HepG2 (cell line): ENCODE measurements at regions not wholly inside any gene's neighbourhood (a gene's known extent, or its start where the extent isn't known, plus 50 kb on each side); places are given as distances from the start of the nearest gene placed in this dataset.

ENCODE experiments used
- ATAC-seq: fragments of 200-7000 bp; cut with Tn5 transposase; 3 replicates; pipeline ENCODE4 v1.9.1; 2020; ENCODE audit warnings: mild to moderate bottlenecking, moderate library complexity
- BruUV-seq: library from RNA; stranded (reverse); fragments of 400-500 nt; replicated peaks from 2 replicates; lab custom pipeline; 2021; lab: Mats Ljungman, UMichigan
- CTCF ChIA-PET: fragments of 300-600 bp; formaldehyde crosslinking; extraction: SDS; loops from one replicate; lab custom pipeline; 2021; ENCODE audit warnings: low total read pairs, inconsistent platforms, low intra/inter-chr PET ratio; lab: Yijun Ruan, JAX
- POLR2A ChIA-PET: fragments of 350-600 bp; sonication (Branson Sonifier 250); formaldehyde crosslinking; loops from one replicate; lab custom pipeline; 2020; ENCODE audit warnings: antibody characterized with exemption, inconsistent platforms; lab: Yijun Ruan, JAX
- DNase-seq: peaks from one replicate; pipeline ENCODE4 v3.0.0-alpha.2; 2015; ENCODE audit warnings: low spot score
- FAIRE-seq: peaks from 3 replicates; lab custom pipeline; 2011; peaks lifted over from hg19 to GRCh38; lab: Jason Lieb, UNC
- H2AFZ ChIP-seq: one replicate; pipeline ENCODE4 v1.6.1; 2011; ENCODE audit warnings: low read length, inconsistent platforms
- H3K27ac ChIP-seq: fragments of 300-600 bp; 3 replicates; pipeline ENCODE4 v1.8.0; 2011; ENCODE audit warnings: mixed run types, mild to moderate bottlenecking, mixed read lengths, low read length, inconsistent platforms; ENCODE audit not compliant: insufficient read depth; ENCODE audit errors: extremely low read length
- H3K27me3 ChIP-seq, 2 experiments: fragments of 200-600 bp in 1 of 2; 2 replicates in 1 of 2; 3 replicates in 1 of 2; pipeline versions ENCODE4 v1.6.0 to v1.8.0; 2011; ENCODE audit warnings: low read length in 2 of 2, mild to moderate bottlenecking in 2 of 2, moderate library complexity in 2 of 2, inconsistent platforms in 1 of 2; ENCODE audit not compliant: insufficient read depth in 2 of 2, control insufficient read depth in 1 of 2
- H3K36me3 ChIP-seq, 2 experiments: fragments of 200-600 bp in 1 of 2; replicated peaks in 1 of 2; 2 replicates in 1 of 2; 3 replicates in 1 of 2; pipeline versions ENCODE4 v1.5.1 to v1.8.0; 2011; ENCODE audit warnings: low read length in 2 of 2, inconsistent platforms in 1 of 2; ENCODE audit not compliant: insufficient read depth in 2 of 2, control insufficient read depth in 1 of 2
- H3K4me1 ChIP-seq: 2 replicates; pipeline ENCODE4 v1.5.1; 2012; ENCODE audit warnings: low read length, inconsistent platforms; ENCODE audit not compliant: insufficient read depth
- H3K4me2 ChIP-seq: 2 replicates; pipeline ENCODE4 v1.6.0; 2011; ENCODE audit warnings: low read depth, low read length, inconsistent platforms
- H3K4me3 ChIP-seq, 3 experiments: fragments of 200-600 bp in 1 of 3; sonication (generic), shearing (Covaris generic) in 1 of 3; replicated peaks in 1 of 3; 2 replicates each; pipeline ENCODE4 v1.5.1; 2011 to 2016; ENCODE audit warnings: low read length in 3 of 3, inconsistent platforms in 2 of 3, low read depth in 2 of 3, mild to moderate bottlenecking in 2 of 3, control low read depth in 1 of 3, mixed read lengths in 1 of 3; ENCODE audit not compliant: insufficient read depth in 1 of 3
- H3K79me2 ChIP-seq: one replicate; pipeline ENCODE4 v1.6.1; 2011; ENCODE audit warnings: low read length, inconsistent platforms; ENCODE audit not compliant: insufficient read depth
- H3K9ac ChIP-seq: 2 replicates; pipeline ENCODE4 v1.6.0; 2011; ENCODE audit warnings: mild to moderate bottlenecking, low read depth, low read length, inconsistent platforms; ENCODE audit not compliant: insufficient read depth
- H3K9me3 ChIP-seq: 2 replicates; pipeline ENCODE4 v1.5.1; 2012; ENCODE audit warnings: mild to moderate bottlenecking, low read length
- H4K20me1 ChIP-seq: 2 replicates; pipeline ENCODE4 v1.6.0; 2011; ENCODE audit warnings: inconsistent platforms, mild to moderate bottlenecking, low read length, moderate library complexity; ENCODE audit not compliant: insufficient read depth
- CEBPB ChIP-seq: IDR thresholded peaks from 2 replicates; pipeline ENCODE4 v1.6.1; 2011; ENCODE audit warnings: low read depth, low read length, improper control_type of control experiment, borderline replicate concordance
- JUND ChIP-seq: sonication (generic); formaldehyde crosslinking; IDR thresholded peaks from 2 replicates; pipeline ENCODE4 v1.8.0; 2022; ENCODE audit warnings: mild to moderate bottlenecking, missing genetic modification reagents
- SALL1 ChIP-seq: sonication (generic); formaldehyde crosslinking; IDR thresholded peaks from 2 replicates; pipeline ENCODE4 v1.8.0; 2022; ENCODE audit warnings: mild to moderate bottlenecking, missing genetic modification reagents
- SNAI1 ChIP-seq: sonication (generic); formaldehyde crosslinking; IDR thresholded peaks from 2 replicates; pipeline ENCODE4 v1.5.0; 2020; ENCODE audit warnings: mild to moderate bottlenecking, missing genetic modification reagents, borderline replicate concordance
- WGBS: methylation state at CpG from one replicate; pipeline ENCODE4 v1.1.6; 2017; ENCODE audit warnings: low lambda C conversion rate; 5-methylcytosine and 5-hydroxymethylcytosine counted together
- in situ Hi-C: cut with HindIII; loops from 2 replicates; pipeline ENCODE4 v1.10.0; 2017; ENCODE audit warnings: low pct_unique_long_range_greater_than_20kb; ENCODE audit not compliant: extremely low pct_ligation_motif_present
- intact Hi-C: fragments of 100-400 bp; cut with micrococcal nuclease; formaldehyde crosslinking; loops from one replicate; pipeline ENCODE4 v1.10.0; 2022; ENCODE audit not compliant: unreplicated experiment

DNA sequence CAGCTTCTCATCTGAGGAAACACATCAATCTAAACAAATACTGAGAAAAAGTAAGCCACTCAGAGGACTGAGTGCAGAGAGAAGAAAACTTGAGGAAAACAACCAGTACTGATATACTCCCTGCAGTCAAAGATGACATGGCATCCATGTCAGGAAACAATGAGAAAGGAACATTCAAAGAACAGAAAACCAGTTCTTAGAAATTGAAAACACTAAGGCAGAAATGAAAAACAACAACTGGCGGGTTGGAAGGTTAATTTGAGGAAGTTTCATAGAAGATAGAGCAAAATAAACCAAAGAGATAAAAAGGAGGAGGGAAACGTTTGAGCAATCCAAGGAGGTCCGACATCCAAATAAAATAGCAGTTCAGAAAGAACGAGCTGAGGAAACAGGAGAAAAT, 475.2 kb downstream of the HINT1 start:
- ATAC-seq = no peak
- intact Hi-C loops = no loop called here
- no peak for FAIRE-seq

DNA sequence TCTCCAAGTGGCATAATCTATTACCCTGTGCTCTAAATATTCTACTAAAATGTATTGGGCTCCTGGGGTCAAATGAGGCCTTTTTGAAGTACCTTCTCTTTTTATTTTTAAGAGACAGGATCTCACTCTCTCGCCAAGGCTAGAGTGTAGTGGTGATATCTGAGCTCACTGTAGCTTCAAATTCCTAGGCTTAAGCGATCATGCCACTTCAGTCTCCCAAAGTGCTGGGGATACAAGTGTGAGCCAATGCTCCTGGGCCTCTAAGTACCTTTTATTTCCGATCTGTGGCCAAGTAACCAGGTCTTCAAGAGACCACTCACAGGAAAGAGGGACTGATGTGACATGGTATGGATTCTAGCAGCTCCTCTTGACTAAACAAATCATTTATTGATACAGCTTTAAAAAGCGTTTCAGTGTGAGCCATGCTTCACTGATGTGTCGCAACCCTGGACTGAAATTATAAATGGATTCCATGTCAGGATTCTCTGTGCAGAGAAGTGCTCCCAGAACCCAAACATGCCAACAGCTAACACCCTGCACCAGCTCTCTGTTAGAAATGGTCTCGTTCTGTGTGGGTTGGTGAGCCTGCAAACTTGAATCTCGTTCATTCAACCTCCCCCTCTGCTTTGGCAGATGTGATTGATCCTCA, 477.8 kb downstream of the HINT1 start:
- CTCF ChIA-PET = no interaction called here
- H3K79me2 ChIP-seq = no peaks in the 10 kb centered on the region
- TF ChIP-seq CEBPB = peak; percentile 55
- TF ChIP-seq JUND (CRISPR knock-in tag) = no peak
- TF ChIP-seq, all 625 proteins: peak for 1
- no TSS peak for BruUV-seq
- Histone ChIP-seq H3K27ac (no peak overlapping the region), H3K4me3 (no peak overlapping the region), H3K36me3 (no peaks in the 10 kb centered on the region), H3K9me3 (no peaks in the 10 kb centered on the region), H4K20me1 (no peaks in the 10 kb centered on the region), H2AFZ (no peak overlapping the region), H3K4me1 (no peaks in the 10 kb centered on the region), H3K27me3 (no peaks in the 10 kb centered on the region), H3K9ac (no peak overlapping the region), H3K4me2 (no peak overlapping the region)
- no peak for DNase-seq
- POLR2A ChIA-PET = no interaction called here
- intact Hi-C loops = no loop called here
- no peak for FAIRE-seq
- 13% methylated on average over 7 of the region's 7 CpGs for WGBS
- in situ Hi-C loops = no loop called here
- ATAC-seq = no peak

More for the DNA sequence above, 475.2 kb downstream of the HINT1 start:
- no peak overlapping the region for H3K4me3 ChIP-seq
- no peak overlapping the region for H3K4me2 ChIP-seq
- no peaks in the 10 kb centered on the region for H3K27me3 ChIP-seq
- no peaks in the 10 kb centered on the region for H3K36me3 ChIP-seq
- H3K9me3 ChIP-seq = no peaks in the 10 kb centered on the region
- H3K27ac ChIP-seq = no peak overlapping the region
- ChIA-PET POLR2A (no interaction called here), CTCF (no interaction called here)
- DNase-seq = no peak
- no peak overlapping the region for H2AFZ ChIP-seq
- H3K9ac ChIP-seq = no peak overlapping the region
- no peak for TF ChIP-seq SALL1
- TF ChIP-seq SNAI1 (CRISPR knock-in tag) = no peak
- H4K20me1 ChIP-seq = no peaks in the 10 kb centered on the region
- WGBS = 2% methylated on average over 4 of the region's 4 CpGs
- no peaks in the 10 kb centered on the region for H3K4me1 ChIP-seq
- in situ Hi-C loops = no loop called here
- H3K79me2 ChIP-seq = no peaks in the 10 kb centered on the region
- no TSS peak for BruUV-seq
